ENCODE measurements at regions not wholly inside any gene's neighbourhood (a gene's known extent, or its start where the extent isn't known, plus 50 kb on each side); places are given as distances from the start of the nearest gene placed in this dataset.

- no peak for TF ChIP-seq CTCF (conservative IDR thresholded peaks at IDR 0.05; ENCODE audit: low read depth, low read length)
- no peak for TF ChIP-seq EZH2 (IDR thresholded peaks at IDR 0.05; ENCODE audit: low read length, unreplicated experiment)
These were observed 87.9 kb upstream of the FAM169A start for GRCh38 chr5:74953937-74954720.

Measured in PC-3 (cell line).